HFFc6 (cell line): ENCODE measurements at regions not wholly inside any gene's neighbourhood (a gene's known extent, or its start where the extent isn't known, plus 50 kb on each side); places are given as distances from the start of the nearest gene placed in this dataset.

Source experiments
- DNase-seq: peaks from one replicate; pipeline ENCODE4 v3.0.0-alpha.2; 2018
- H3K27ac Mint-ChIP-seq: 2 replicates; pipeline ENCODE4 v1.8.0; 2020; ENCODE audit warnings: mild to moderate bottlenecking, mixed read lengths
- H3K27me3 Mint-ChIP-seq: 2 replicates; pipeline ENCODE4 v1.8.0; 2021; ENCODE audit warnings: mild to moderate bottlenecking, moderate library complexity, mixed read lengths; ENCODE audit not compliant: insufficient read depth
- H3K36me3 Mint-ChIP-seq: 2 replicates; pipeline ENCODE4 v1.8.0; 2021; ENCODE audit warnings: low read depth, mixed read lengths
- H3K4me1 Mint-ChIP-seq: 2 replicates; pipeline ENCODE4 v1.8.0; 2020; ENCODE audit warnings: low read depth, mixed read lengths
- H3K4me3 Mint-ChIP-seq: 2 replicates; pipeline ENCODE4 v1.8.0; 2020; ENCODE audit warnings: mild to moderate bottlenecking, moderate library complexity, mixed read lengths
- H3K9me3 Mint-ChIP-seq: 2 replicates; pipeline ENCODE4 v1.8.0; 2020; ENCODE audit warnings: mild to moderate bottlenecking, mixed read lengths
- TF ChIP-seq, protein P1 (sequence below): fragments of 200-600 bp; sonication (generic); IDR thresholded peaks from 2 replicates; pipeline ENCODE4 v1.5.0; 2021; ENCODE audit warnings: antibody characterized with exemption, mild to moderate bottlenecking

DNA sequence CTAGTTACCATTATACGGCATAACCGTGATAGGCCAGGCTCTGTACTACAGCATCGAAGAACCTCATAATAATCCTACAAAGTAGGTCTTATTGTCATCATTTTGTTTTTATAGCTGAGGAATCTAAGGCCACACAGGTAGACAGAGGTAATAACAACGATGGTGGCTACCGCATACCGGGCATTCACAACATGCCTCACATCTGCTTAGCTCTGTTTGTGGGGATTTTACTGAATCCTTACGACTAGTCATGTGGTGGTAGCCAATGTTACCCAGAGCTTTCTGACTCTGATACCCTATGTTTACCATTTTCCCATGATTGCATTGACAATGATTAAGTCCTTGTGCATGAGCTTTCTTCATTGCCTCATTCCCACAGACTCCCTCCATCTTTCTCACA lies 269.4 kb downstream of the TCF7L2 start:
- Mint-ChIP-seq H3K4me1 (peaks cover 25% of the 10 kb centered on the region), H3K4me3 (no peak overlapping the region), H3K27me3 (peaks cover 11% of the 10 kb centered on the region), H3K27ac (no peak overlapping the region), H3K36me3 (no peaks in the 10 kb centered on the region), H3K9me3 (no peaks in the 10 kb centered on the region)
- TF ChIP-seq, protein P1, sequence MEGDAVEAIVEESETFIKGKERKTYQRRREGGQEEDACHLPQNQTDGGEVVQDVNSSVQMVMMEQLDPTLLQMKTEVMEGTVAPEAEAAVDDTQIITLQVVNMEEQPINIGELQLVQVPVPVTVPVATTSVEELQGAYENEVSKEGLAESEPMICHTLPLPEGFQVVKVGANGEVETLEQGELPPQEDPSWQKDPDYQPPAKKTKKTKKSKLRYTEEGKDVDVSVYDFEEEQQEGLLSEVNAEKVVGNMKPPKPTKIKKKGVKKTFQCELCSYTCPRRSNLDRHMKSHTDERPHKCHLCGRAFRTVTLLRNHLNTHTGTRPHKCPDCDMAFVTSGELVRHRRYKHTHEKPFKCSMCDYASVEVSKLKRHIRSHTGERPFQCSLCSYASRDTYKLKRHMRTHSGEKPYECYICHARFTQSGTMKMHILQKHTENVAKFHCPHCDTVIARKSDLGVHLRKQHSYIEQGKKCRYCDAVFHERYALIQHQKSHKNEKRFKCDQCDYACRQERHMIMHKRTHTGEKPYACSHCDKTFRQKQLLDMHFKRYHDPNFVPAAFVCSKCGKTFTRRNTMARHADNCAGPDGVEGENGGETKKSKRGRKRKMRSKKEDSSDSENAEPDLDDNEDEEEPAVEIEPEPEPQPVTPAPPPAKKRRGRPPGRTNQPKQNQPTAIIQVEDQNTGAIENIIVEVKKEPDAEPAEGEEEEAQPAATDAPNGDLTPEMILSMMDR = no peak
- DNase-seq = no peak

DNA sequence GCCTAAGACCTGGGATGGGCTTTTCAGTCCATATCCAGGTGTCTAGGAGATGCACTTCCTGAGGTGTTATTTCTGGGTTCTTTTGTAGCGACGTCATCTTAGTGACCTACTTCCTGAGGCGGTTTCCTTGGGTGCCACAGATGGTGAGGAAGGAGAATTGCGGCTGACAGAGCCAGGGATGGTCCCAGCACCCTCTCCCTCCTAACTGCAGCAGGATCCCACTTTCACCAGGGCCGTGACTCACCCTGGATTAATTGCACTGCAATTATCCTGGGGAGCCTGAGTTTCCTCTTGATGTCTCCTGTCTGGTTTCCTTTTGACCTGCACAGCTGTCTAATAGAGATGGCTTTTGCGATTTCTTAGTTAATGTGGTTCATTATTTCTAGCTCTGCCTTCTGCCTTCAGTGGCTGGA lies 271.7 kb downstream of the TCF7L2 start:
- TF ChIP-seq, protein P1 = 0 out of 2 replicates have a peak, but pooled peaks have one; percentile 16
- Mint-ChIP-seq H3K4me1 (peaks cover 14% of the 10 kb centered on the region), H3K4me3 (peak overlapping the region; percentile 55), H3K36me3 (no peaks in the 10 kb centered on the region), H3K27me3 (peaks cover 14% of the 10 kb centered on the region), H3K9me3 (no peaks in the 10 kb centered on the region), H3K27ac (no peak overlapping the region)
- peak; percentile 27 for DNase-seq

DNA sequence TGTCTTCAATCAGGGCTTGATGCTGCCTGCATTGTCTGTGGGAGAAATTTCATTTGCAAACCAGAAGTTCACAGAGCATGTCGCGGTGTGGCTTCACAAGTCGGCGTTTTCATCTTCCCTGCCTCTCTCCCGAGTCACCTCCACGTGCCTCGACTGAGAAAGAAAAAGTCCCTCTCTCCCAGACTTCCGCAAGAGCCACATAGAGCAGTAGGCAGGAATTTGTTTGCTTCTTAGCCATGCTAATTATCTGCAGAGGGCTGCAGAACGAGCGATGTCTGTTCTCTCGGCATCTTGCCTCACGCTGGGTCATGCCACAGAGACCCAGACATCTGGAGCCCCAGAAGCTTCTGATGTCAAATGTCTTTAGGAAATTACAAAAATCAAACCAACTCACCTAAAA lies 272.2 kb downstream of the TCF7L2 start:
- DNase-seq = no peak
- peaks cover 14% of the 10 kb centered on the region for H3K27me3 Mint-ChIP-seq
- H3K9me3 Mint-ChIP-seq = no peaks in the 10 kb centered on the region
- H3K4me3 Mint-ChIP-seq = peak overlapping the region; percentile 55
- no peaks in the 10 kb centered on the region for H3K36me3 Mint-ChIP-seq
- no peak overlapping the region for H3K27ac Mint-ChIP-seq
- TF ChIP-seq, protein P1 = no peak
- H3K4me1 Mint-ChIP-seq = peaks cover 14% of the 10 kb centered on the region

DNA sequence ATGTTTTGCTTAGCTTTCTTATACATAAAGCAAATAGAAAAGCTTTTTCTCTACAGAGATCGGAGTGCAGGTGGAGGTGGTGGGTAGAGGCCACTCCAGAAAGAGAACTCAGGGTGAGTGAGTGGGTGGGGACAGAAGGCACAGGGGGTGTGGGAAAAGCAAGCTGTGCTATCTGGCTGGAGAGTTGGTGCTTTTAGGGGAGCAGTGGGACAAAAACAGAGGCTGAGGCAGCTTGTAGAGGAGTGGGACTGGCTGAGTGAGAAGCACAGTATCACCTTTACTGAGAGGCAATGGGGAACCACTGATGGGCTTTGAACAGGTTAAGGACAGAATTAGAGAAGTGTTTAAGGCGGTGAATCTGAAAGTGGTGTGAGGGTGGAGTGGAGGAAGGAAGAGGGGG lies 275.3 kb downstream of the TCF7L2 start:
- Mint-ChIP-seq H3K36me3 (no peaks in the 10 kb centered on the region), H3K27me3 (peaks cover 33% of the 10 kb centered on the region)

DNA sequence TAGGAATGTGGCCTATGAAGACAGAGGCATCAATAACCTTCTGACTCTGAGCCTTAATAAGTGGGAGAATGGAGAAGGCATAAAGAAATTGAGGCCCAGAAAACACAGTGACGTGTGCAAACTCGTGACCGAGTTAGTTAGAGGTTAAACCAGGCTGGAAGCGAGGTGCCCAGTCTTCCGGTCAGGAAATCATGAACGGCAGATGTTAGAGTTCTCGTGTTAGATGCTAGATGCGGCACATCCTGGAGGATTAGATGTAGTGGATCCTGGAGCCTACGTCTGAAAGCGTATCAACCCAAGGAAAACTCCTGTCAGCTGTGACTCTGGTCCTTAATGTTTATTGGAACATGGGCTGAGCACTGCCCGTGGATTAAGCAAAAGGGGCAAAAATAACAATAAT lies 275.9 kb downstream of the TCF7L2 start:
- Mint-ChIP-seq H3K27me3 (peaks cover 35% of the 10 kb centered on the region), H3K36me3 (no peaks in the 10 kb centered on the region)
- DNase-seq = no peak

More for the DNA sequence above, 275.3 kb downstream of the TCF7L2 start:
- peaks cover 27% of the 10 kb centered on the region for H3K4me1 Mint-ChIP-seq
- H3K27ac Mint-ChIP-seq = no peak overlapping the region
- TF ChIP-seq, protein P1 = no peak
- H3K9me3 Mint-ChIP-seq = no peaks in the 10 kb centered on the region
- DNase-seq = no peak
- H3K4me3 Mint-ChIP-seq = no peak overlapping the region

More for the DNA sequence above, 275.9 kb downstream of the TCF7L2 start:
- H3K27ac Mint-ChIP-seq = no peak overlapping the region
- no peaks in the 10 kb centered on the region for H3K9me3 Mint-ChIP-seq
- TF ChIP-seq, protein P1 = no peak
- H3K4me3 Mint-ChIP-seq = no peak overlapping the region
- peaks cover 27% of the 10 kb centered on the region for H3K4me1 Mint-ChIP-seq
